Lower leg skin (tissue), 3 donors: ENCODE measurements at regions not wholly inside any gene's neighbourhood (a gene's known extent, or its start where the extent isn't known, plus 50 kb on each side); places are given as distances from the start of the nearest gene placed in this dataset.

Experiments used
- CTCF ChIP-seq, 3 donors: fragments of 450-650 bp; IDR thresholded peaks; one replicate each; pipeline ENCODE4 v1.5.1; 2016; ENCODE audit warnings: antibody characterized with exemption in 3 of 3, mild to moderate bottlenecking in 3 of 3, moderate library complexity in 2 of 3
- POLR2A ChIP-seq, 2 donors: fragments of 450-650 bp; IDR thresholded peaks; one replicate each; pipeline ENCODE4 v1.6.1; 2016 to 2017; ENCODE audit warnings: antibody characterized with exemption in 2 of 2, mild to moderate bottlenecking in 1 of 2, moderate library complexity in 1 of 2

GRCh38 chr12:58665375-58665774 is 254.9 kb downstream of the LRIG3 start:
- no peak for TF ChIP-seq POLR2A (IDR thresholded peaks at IDR 0.05)
- TF ChIP-seq CTCF (IDR thresholded peaks at IDR 0.05) = no peak
